T-helper 2 cell (primary cell): ENCODE measurements at regions not wholly inside any gene's neighbourhood (a gene's known extent, or its start where the extent isn't known, plus 50 kb on each side); places are given as distances from the start of the nearest gene placed in this dataset.
"Not testable (repeated sequence)": the region's sequence is repeated elsewhere in the genome, so short reads cannot be mapped to it uniquely, and the experiment has no call there.

ENCODE experiments used
- DNase-seq, 5 experiments: peaks; one replicate each; pipeline versions ENCODE4 v3.0.0 to v3.0.0-alpha.2; 2012 to 2022

- no peak for DNase-seq
These were observed 100.8 kb downstream of the CPN2 start for GRCh38 chr3:194250098-194251002.

GRCh38 chr3:194251007-194251406, 100.1 kb downstream of the CPN2 start:
- DNase-seq = no peak

GRCh38 chr3:194251461-194251860, 99.7 kb downstream of the CPN2 start:
- no peak for DNase-seq

GRCh38 chr3:194251891-194252560, 99.1 kb downstream of the CPN2 start:
- no peak for DNase-seq

- DNase-seq = no peak
These were observed 97.9 kb downstream of the CPN2 start for GRCh38 chr3:194253270-194253669.

- no peak for DNase-seq
These were observed 97.1 kb downstream of the CPN2 start for GRCh38 chr3:194254040-194254439.

- DNase-seq = peak in 3 of 5 experiments; percentile 5 to 74 (median 18)
These were observed 95.7 kb downstream of the CPN2 start for GRCh38 chr3:194255252-194256039.

- DNase-seq = no peak
These were observed 94.8 kb downstream of the CPN2 start for GRCh38 chr3:194256040-194256945.

- no peak for DNase-seq
These were observed 93.9 kb downstream of the CPN2 start for GRCh38 chr3:194257151-194257621.

- no peak for DNase-seq
These were observed 93.0 kb downstream of the CPN2 start for GRCh38 chr3:194257916-194258668.

- no peak for DNase-seq
These were observed 91.0 kb downstream of the CPN2 start for GRCh38 chr3:194259982-194260766.

GRCh38 chr3:194261581-194262063, 89.5 kb downstream of the CPN2 start:
- DNase-seq = no peak

GRCh38 chr3:194262176-194262924, 88.8 kb downstream of the CPN2 start:
- DNase-seq = no peak

GRCh38 chr3:194262925-194263305, 88.2 kb downstream of the CPN2 start:
- no peak for DNase-seq

GRCh38 chr3:194264631-194265504, 86.3 kb downstream of the CPN2 start:
- not testable (repeated sequence) for DNase-seq

GRCh38 chr3:194265505-194265892, 85.6 kb downstream of the CPN2 start:
- DNase-seq = no peak

- DNase-seq = no peak
These were observed 84.8 kb downstream of the CPN2 start for GRCh38 chr3:194265996-194266964.
